ENCODE measurements at regions not wholly inside any gene's neighbourhood (a gene's known extent, or its start where the extent isn't known, plus 50 kb on each side); places are given as distances from the start of the nearest gene placed in this dataset.

- TF ChIP-seq EZH2phosphoT487 (IDR thresholded peaks at IDR 0.05; ENCODE audit: low read depth) (no peak), CTCF (IDR thresholded peaks at IDR 0.05; ENCODE audit: low read depth, low read length) (no peak)
- H3K79me2 ChIP-seq (ENCODE audit: low read length): no peaks in the 10 kb centered on the region
- H2AFZ ChIP-seq (ENCODE audit: low read depth, low read length): no peak overlapping the region
These were observed 569.6 kb upstream of the ROBO2 start for GRCh38 chr3:76470285-76470684.

GRCh38 chr3:76474632-76475031 lies 565.3 kb upstream of the ROBO2 start:
- no peak overlapping the region for H3K4me2 ChIP-seq (ENCODE audit: low read length)
- no peaks in the 10 kb centered on the region for H3K4me1 ChIP-seq (ENCODE audit: low read length)
- H3K36me3 ChIP-seq (replicated peaks; ENCODE audit: low read depth, low read length): no peaks in the 10 kb centered on the region
- H3K27me3 ChIP-seq (ENCODE audit: low read depth, low read length): no peaks in the 10 kb centered on the region
- H3K27ac ChIP-seq (ENCODE audit: low read length): no peak overlapping the region
- TF ChIP-seq EZH2phosphoT487 (IDR thresholded peaks at IDR 0.05; ENCODE audit: low read depth): no peak
- no peak overlapping the region for H3K9ac ChIP-seq (ENCODE audit: low read length)
- H4K20me1 ChIP-seq (ENCODE audit: insufficient read depth, low read length): no peaks in the 10 kb centered on the region
- no peaks in the 10 kb centered on the region for H3K79me2 ChIP-seq (ENCODE audit: low read length)
- H3K9me3 ChIP-seq (ENCODE audit: insufficient read depth, low read length): 0 out of 2 replicates have a peak, but pooled peaks cover 6% of the 10 kb centered on the region
- peak overlapping the region; percentile 36; the same call in 1 of the 2 replicates for H2AFZ ChIP-seq (ENCODE audit: low read depth, low read length)
- H3K4me3 ChIP-seq (ENCODE audit: low read length): no peak overlapping the region

More at GRCh38 chr3:76470285-76470684, 569.6 kb upstream of the ROBO2 start:
- H3K36me3 ChIP-seq (replicated peaks; ENCODE audit: low read depth, low read length): no peaks in the 10 kb centered on the region
- H3K4me1 ChIP-seq (ENCODE audit: low read length): no peaks in the 10 kb centered on the region
- no peak overlapping the region for H3K4me2 ChIP-seq (ENCODE audit: low read length)
- no peaks in the 10 kb centered on the region for H3K27me3 ChIP-seq (ENCODE audit: low read depth, low read length)
- H3K27ac ChIP-seq (ENCODE audit: low read length): no peak overlapping the region
- no peaks in the 10 kb centered on the region for H4K20me1 ChIP-seq (ENCODE audit: insufficient read depth, low read length)
- 0 out of 2 replicates have a peak, but pooled peaks cover 6% of the 10 kb centered on the region for H3K9me3 ChIP-seq (ENCODE audit: insufficient read depth, low read length)
- H3K9ac ChIP-seq (ENCODE audit: low read length): no peak overlapping the region
- H3K4me3 ChIP-seq (ENCODE audit: low read length): no peak overlapping the region

GRCh38 chr3:76479161-76479650 lies 560.7 kb upstream of the ROBO2 start:
- no peak overlapping the region for H3K4me2 ChIP-seq (ENCODE audit: low read length)
- H3K4me3 ChIP-seq (ENCODE audit: low read length): no peak overlapping the region
- no peak for TF ChIP-seq CTCF (IDR thresholded peaks at IDR 0.05; ENCODE audit: low read depth, low read length)
- no peak for TF ChIP-seq EZH2phosphoT487 (IDR thresholded peaks at IDR 0.05; ENCODE audit: low read depth)
- H3K9ac ChIP-seq (ENCODE audit: low read length): no peak overlapping the region
- H4K20me1 ChIP-seq (ENCODE audit: insufficient read depth, low read length): no peaks in the 10 kb centered on the region
- no peaks in the 10 kb centered on the region for H3K79me2 ChIP-seq (ENCODE audit: low read length)
- H3K9me3 ChIP-seq (ENCODE audit: insufficient read depth, low read length): no peaks in the 10 kb centered on the region
- no peaks in the 10 kb centered on the region for H3K4me1 ChIP-seq (ENCODE audit: low read length)
- H3K27ac ChIP-seq (ENCODE audit: low read length): no peak overlapping the region
- H3K27me3 ChIP-seq (ENCODE audit: low read depth, low read length): no peaks in the 10 kb centered on the region
- H2AFZ ChIP-seq (ENCODE audit: low read depth, low read length): no peak overlapping the region
- no peaks in the 10 kb centered on the region for H3K36me3 ChIP-seq (replicated peaks; ENCODE audit: low read depth, low read length)

GRCh38 chr3:76482510-76482909 lies 557.4 kb upstream of the ROBO2 start:
- Histone ChIP-seq H3K27me3 (ENCODE audit: low read depth, low read length) (no peaks in the 10 kb centered on the region), H3K27ac (ENCODE audit: low read length) (no peak overlapping the region), H3K36me3 (replicated peaks; ENCODE audit: low read depth, low read length) (no peaks in the 10 kb centered on the region), H3K79me2 (ENCODE audit: low read length) (no peaks in the 10 kb centered on the region), H3K4me1 (ENCODE audit: low read length) (no peaks in the 10 kb centered on the region), H3K9me3 (ENCODE audit: insufficient read depth, low read length) (no peaks in the 10 kb centered on the region), H4K20me1 (ENCODE audit: insufficient read depth, low read length) (no peaks in the 10 kb centered on the region), H3K4me3 (ENCODE audit: low read length) (no peak overlapping the region), H3K4me2 (ENCODE audit: low read length) (no peak overlapping the region), H3K9ac (ENCODE audit: low read length) (no peak overlapping the region), H2AFZ (ENCODE audit: low read depth, low read length) (no peak overlapping the region)
- TF ChIP-seq CTCF (IDR thresholded peaks at IDR 0.05; ENCODE audit: low read depth, low read length) (no peak), EZH2phosphoT487 (IDR thresholded peaks at IDR 0.05; ENCODE audit: low read depth) (no peak)

All from OCI-LY3 (cell line).